ENCODE measurements at regions not wholly inside any gene's neighbourhood (a gene's known extent, or its start where the extent isn't known, plus 50 kb on each side); places are given as distances from the start of the nearest gene placed in this dataset.

- no peak for TF ChIP-seq TCF12 (IDR thresholded peaks at IDR 0.05; ENCODE audit: low read depth)
- TF ChIP-seq CREB1 (IDR thresholded peaks at IDR 0.05; ENCODE audit: low read depth) = no peak
- no peak for TF ChIP-seq USF1 (IDR thresholded peaks at IDR 0.05)
- no peak for TF ChIP-seq YY1 (IDR thresholded peaks at IDR 0.05; ENCODE audit: low read depth)
- TF ChIP-seq FOXM1 (IDR thresholded peaks at IDR 0.05; ENCODE audit: borderline replicate concordance, low read depth) = no peak
- no peak for TF ChIP-seq TEAD4 (IDR thresholded peaks at IDR 0.05)
- TF ChIP-seq NFIC (IDR thresholded peaks at IDR 0.05) = no peak
- no peak for TF ChIP-seq EGR1 (IDR thresholded peaks at IDR 0.05)
- no peak for TF ChIP-seq RAD21 (IDR thresholded peaks at IDR 0.05; ENCODE audit: low read depth)
- no peak for TF ChIP-seq EP300 (IDR thresholded peaks at IDR 0.05; ENCODE audit: borderline replicate concordance)
- no peak for TF ChIP-seq TAF1 (IDR thresholded peaks at IDR 0.05; ENCODE audit: low read depth)
- TF ChIP-seq MAX (IDR thresholded peaks at IDR 0.05) = no peak
- TF ChIP-seq ZBTB7A (IDR thresholded peaks at IDR 0.05; ENCODE audit: low read depth) = no peak
- TF ChIP-seq CEBPB (IDR thresholded peaks at IDR 0.05) = no peak
- TF ChIP-seq REST (IDR thresholded peaks at IDR 0.05; ENCODE audit: low read depth) = no peak
Measured at GRCh38 chr3:70431911-70432310, 119.5 kb upstream of the MDFIC2 start.

GRCh38 chr3:70426071-70426470, 113.6 kb upstream of the MDFIC2 start:
- TF ChIP-seq TEAD4 (IDR thresholded peaks at IDR 0.05) (no peak), EGR1 (IDR thresholded peaks at IDR 0.05) (no peak), CREB1 (IDR thresholded peaks at IDR 0.05; ENCODE audit: low read depth) (no peak), REST (IDR thresholded peaks at IDR 0.05; ENCODE audit: low read depth) (no peak), TAF1 (IDR thresholded peaks at IDR 0.05; ENCODE audit: low read depth) (no peak), CEBPB (IDR thresholded peaks at IDR 0.05) (no peak), YY1 (IDR thresholded peaks at IDR 0.05; ENCODE audit: low read depth) (no peak), NFIC (IDR thresholded peaks at IDR 0.05) (no peak), RAD21 (IDR thresholded peaks at IDR 0.05; ENCODE audit: low read depth) (no peak), TCF12 (IDR thresholded peaks at IDR 0.05; ENCODE audit: low read depth) (no peak), MAX (IDR thresholded peaks at IDR 0.05) (no peak), EP300 (IDR thresholded peaks at IDR 0.05; ENCODE audit: borderline replicate concordance) (no peak)

- TF ChIP-seq CREB1 (IDR thresholded peaks at IDR 0.05; ENCODE audit: low read depth) (no peak), TCF12 (IDR thresholded peaks at IDR 0.05; ENCODE audit: low read depth) (no peak), EP300 (IDR thresholded peaks at IDR 0.05; ENCODE audit: borderline replicate concordance) (no peak), FOXM1 (IDR thresholded peaks at IDR 0.05; ENCODE audit: borderline replicate concordance, low read depth) (no peak), ZBTB7A (IDR thresholded peaks at IDR 0.05; ENCODE audit: low read depth) (no peak), RAD21 (IDR thresholded peaks at IDR 0.05; ENCODE audit: low read depth) (no peak), CEBPB (IDR thresholded peaks at IDR 0.05) (no peak), REST (IDR thresholded peaks at IDR 0.05; ENCODE audit: low read depth) (no peak), MAX (IDR thresholded peaks at IDR 0.05) (no peak), YY1 (IDR thresholded peaks at IDR 0.05; ENCODE audit: low read depth) (no peak), TAF1 (IDR thresholded peaks at IDR 0.05; ENCODE audit: low read depth) (no peak), NFIC (IDR thresholded peaks at IDR 0.05) (no peak), TEAD4 (IDR thresholded peaks at IDR 0.05) (no peak)
Measured at GRCh38 chr3:70421506-70421905, 109.1 kb upstream of the MDFIC2 start.

GRCh38 chr3:70409018-70409417, 96.6 kb upstream of the MDFIC2 start:
- TF ChIP-seq YY1 (IDR thresholded peaks at IDR 0.05; ENCODE audit: low read depth) (no peak), TCF12 (IDR thresholded peaks at IDR 0.05; ENCODE audit: low read depth) (no peak), FOXM1 (IDR thresholded peaks at IDR 0.05; ENCODE audit: borderline replicate concordance, low read depth) (no peak), EGR1 (IDR thresholded peaks at IDR 0.05) (no peak), USF1 (IDR thresholded peaks at IDR 0.05) (no peak), REST (IDR thresholded peaks at IDR 0.05; ENCODE audit: low read depth) (no peak), NFIC (IDR thresholded peaks at IDR 0.05) (no peak), TAF1 (IDR thresholded peaks at IDR 0.05; ENCODE audit: low read depth) (no peak), RAD21 (IDR thresholded peaks at IDR 0.05; ENCODE audit: low read depth) (no peak)
